SKM-1 treated with dmso at 0.1 percent for 144 hours (cell line): ENCODE measurements at regions not wholly inside any gene's neighbourhood (a gene's known extent, or its start where the extent isn't known, plus 50 kb on each side); places are given as distances from the start of the nearest gene placed in this dataset.

Experiments
- DNase-seq: peaks from one replicate; lab custom pipeline; 2025; ENCODE audit not compliant: unreplicated experiment; lab: John Stamatoyannopoulos, UW

DNA sequence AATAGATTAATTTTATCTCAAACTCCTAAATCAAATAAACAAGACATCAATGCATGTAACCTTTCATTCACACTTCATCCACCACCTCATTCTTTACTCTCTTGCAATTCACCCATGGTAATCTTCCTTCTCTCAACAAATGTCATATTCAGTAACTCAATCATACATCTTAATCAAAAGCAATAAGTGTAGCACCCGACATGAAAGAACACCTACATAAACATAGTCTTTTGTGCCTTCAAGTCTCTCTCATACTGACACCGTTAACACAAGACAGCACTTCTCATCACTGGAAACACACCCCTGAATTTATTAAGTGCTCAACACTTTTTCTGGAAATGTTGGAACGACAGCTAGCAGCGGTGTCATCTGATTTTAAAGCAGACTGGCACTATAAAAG lies 225.9 kb downstream of the TTLL7 start:
- DNase-seq, result no peak

DNA sequence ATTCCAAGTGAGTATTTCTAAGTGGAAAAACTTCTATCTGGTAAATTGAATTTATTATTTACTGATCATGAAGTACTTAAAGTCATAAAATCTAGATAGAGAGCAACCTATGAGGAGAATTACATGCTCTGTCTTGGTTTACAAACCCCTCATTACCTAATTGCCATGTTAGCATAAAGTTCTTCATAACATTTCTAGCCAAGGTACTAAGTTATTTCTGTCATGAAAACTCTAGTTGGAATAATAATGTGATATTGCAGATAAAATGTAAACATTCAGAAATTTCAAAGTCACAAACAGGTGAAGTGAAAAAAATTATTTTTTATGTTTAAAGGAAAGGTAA lies 228.6 kb downstream of the TTLL7 start:
- no peak for DNase-seq

GRCh38 chr1:83769594-83770318 lies 229.2 kb downstream of the TTLL7 start:
- no peak for DNase-seq

DNA sequence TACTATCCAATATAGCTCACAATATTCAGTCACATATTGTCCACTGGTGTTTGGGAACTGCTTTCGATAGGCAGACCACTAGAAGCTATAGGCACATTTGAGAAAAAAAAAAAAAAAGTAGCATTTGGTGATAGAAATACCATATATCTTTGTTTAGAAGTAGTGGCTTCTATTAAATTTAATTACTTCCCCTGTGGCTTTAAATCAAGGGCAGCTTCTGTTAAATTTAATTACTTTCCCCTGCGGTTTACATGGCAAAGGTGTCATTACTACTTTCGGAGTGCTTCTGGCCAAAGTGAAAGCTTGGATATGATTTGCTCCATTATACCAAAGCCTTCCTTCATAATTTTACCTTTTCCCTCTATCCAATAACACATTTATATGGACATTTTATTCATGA lies 229.9 kb downstream of the TTLL7 start:
- no peak for DNase-seq

GRCh38 chr1:83766241-83766691 lies 232.7 kb downstream of the TTLL7 start:
- DNase-seq, result no peak

DNA sequence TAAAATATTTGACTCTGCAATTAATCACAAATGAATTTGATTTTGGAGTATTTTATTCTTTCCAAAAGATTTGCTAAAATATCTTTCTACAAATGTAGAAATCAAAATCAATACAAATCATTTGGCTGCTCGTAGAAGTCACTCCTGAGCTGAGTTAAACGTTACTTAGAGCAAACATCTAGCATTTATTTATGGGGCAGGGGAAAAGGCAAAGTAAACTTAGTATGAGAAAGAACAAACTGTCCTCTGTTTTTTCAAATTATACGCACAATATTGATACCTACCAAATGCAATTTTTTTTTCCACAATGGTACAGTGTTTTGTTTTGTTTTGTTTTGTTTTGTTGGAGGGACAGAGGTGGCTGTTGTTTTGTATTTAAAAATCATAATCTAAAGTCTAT lies 233.8 kb downstream of the TTLL7 start:
- no peak for DNase-seq

DNA sequence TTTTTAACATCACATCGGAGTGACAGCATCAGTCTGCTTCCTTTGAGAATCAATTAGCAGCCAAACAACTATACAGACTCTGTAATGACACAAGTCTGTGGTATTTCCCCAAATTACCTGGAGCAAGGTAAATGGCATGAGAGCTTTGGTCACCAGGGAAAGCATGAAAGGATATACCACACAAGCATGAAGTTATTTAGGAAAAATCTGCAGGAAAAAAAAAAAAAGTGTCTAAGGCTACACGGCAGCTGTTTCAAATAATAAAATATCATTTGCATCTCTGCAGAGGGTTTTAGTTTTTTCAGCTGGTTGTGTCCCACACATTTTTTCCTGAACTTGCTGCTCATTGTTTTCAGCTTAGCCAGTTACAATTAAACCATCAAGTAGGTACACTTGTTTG lies 234.7 kb downstream of the TTLL7 start:
- no peak for DNase-seq

GRCh38 chr1:83763361-83764095 lies 235.4 kb downstream of the TTLL7 start:
- no peak for DNase-seq

DNA sequence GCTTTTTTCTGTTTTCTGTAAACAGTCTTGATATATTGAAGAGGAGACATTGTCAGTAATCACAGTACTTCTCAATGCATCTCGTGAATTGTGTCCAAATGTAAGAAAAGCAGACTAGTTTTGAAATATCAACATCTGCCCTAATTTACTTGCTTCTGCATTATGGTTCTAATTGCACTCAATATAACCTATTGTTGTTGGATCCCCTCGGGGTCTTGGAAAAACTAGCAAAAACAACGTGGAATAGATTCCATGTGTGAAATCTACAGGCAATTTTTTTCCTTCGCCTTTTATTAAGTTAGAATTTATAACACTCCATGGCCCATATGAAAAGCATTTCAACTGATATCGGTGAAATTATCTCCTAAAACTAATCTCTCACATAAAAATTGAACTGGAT lies 236.5 kb downstream of the TTLL7 start:
- no peak for DNase-seq

DNA sequence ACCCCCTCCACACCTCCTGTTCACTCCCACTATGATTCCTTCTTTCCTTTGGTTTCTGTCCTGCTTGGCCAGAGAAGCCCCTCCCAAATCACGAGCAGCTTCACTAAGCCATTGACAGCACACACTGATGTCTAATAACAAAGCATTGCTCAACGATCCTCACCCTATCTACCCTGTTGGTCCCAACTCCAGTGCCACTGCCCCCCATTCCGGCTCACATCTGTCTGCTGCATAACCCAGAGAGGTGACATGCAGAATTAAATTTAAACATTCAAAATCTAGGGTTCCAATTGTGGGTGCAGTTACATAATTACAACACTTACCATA lies 236.9 kb downstream of the TTLL7 start:
- no peak for DNase-seq

DNA sequence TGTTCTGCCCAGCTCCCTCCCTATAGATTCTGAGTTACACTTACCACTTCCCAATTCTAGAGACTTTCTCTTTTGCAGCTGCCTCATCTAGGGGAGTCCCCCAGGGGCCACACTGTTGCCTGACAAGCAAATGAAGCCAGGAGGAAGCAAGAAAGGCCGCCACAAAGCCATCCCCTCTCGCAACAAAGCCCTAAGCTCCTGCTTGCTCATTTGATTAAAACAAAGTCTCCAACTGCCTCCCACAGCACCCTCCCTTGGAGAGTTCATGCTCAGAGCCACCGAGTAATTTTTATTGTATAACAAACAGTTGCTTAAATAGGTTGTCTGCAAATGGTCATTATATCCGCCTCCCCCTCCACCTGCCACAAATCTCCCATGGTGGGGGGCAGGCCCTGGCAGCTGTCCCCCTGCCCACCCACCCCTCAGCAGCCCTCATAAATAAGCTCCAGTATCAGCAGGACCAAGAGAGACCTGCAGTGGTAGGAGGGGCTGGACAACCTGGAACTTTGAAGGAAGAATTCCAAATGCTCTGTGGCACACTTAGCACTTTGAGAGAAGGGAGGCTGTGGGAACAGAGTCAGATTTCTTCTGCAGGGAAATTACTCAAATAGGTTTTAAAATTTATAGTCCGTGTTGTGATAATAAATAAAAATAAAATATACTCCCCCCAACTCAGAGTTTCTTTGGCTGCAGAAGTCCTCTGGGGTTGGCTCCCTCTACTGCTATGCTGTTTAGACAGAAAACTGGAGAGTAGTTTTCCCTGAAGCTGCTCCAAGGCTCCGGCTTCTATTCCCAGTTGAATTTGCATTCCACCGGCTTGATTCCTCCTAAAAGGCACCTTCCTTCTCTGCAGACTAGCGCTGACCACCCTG lies 237.5 kb downstream of the TTLL7 start:
- DNase-seq, result peak; percentile 23

DNA sequence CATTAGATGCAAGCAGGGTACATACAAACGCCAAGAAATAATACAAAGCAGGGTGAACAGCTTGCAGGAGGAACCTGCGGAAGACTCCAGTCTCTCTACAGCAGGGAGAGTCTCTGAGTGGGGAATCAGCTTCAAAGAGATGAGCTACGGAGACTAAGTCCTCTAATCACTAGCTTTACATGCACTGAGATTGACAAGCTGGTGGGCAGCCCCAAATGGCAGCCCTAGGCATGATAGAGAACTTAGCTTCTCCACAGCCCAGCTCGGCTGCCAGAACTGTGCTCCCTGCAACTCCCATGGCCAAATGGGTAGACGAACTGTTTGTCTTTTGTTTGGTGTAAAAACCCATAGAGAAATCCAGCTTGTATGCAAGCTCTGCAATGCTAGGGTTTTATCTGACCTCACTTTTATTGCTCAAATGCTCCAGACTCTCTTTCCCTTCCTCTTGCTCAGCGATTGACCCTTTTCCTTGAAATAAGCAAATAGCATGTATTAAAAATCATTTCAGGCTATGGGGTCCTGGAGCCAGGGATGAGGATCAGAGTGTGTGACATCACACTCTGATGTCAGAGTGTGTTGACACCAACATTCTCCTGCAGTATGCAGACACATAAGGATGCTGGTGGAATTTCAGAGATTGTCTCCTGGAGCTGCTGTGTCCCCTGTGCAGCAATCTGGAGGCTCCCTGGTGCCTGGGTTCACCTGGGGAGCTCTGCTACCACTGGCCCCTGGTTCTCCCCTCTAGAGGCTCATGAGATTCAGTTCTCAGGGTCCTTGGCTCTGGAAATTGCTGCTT lies 238.5 kb downstream of the TTLL7 start:
- DNase-seq, result no peak

- no peak for DNase-seq
Observed at GRCh38 chr1:83756984-83757717, 241.8 kb downstream of the TTLL7 start.

- DNase-seq, result no peak
Observed at GRCh38 chr1:83751602-83752001, 247.3 kb downstream of the TTLL7 start.

GRCh38 chr1:83750201-83750600 lies 248.7 kb downstream of the TTLL7 start:
- no peak for DNase-seq

DNA sequence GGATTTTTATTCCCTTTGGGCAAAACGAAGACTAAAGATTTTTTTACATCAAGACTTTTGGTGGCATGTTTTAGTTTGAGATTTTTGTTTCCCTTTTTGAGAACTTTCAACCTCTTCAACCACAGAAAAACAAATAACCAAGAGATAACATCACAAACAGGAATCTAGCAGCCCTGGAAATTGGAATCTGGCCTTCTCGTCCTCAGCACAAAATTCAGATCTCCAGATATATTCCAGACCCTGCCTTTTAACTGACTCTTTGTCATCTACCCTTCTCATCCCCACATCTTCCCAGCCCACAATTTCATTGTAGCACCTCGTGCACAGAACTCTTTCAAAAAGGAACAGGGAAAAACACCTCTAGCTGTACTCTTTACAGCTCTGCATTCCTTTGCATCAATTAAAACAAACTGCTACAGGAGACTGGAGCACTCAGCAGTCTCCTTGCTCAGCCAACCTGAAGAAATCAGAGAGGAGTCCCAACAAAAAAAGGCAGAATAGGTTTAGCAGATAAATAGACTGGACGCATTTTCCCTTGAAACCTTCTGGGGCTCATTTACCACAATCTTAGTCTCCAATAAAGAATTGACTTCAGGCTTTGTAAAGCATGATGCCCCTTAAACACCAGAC lies 251.0 kb downstream of the TTLL7 start:
- DNase-seq, result no peak

DNA sequence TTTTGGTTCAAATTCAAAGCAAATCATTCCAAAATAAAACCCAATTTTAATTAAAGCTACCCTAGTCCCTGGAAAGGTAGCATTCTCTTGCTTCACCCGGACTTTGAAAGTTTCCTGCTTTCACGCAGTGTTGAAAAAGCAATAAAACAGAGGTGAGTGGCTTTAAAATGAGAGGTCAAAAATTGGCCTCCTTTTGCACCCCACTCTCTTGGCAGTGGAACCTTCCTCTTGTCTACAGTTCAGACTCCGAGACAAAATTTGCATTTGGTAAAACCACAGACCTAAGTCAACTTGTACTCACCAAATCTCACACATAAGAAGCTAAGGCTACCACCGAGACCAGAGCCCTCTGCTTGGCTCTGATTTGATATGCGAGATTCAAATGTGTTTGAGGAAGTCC lies 252.7 kb downstream of the TTLL7 start:
- no peak for DNase-seq

DNA sequence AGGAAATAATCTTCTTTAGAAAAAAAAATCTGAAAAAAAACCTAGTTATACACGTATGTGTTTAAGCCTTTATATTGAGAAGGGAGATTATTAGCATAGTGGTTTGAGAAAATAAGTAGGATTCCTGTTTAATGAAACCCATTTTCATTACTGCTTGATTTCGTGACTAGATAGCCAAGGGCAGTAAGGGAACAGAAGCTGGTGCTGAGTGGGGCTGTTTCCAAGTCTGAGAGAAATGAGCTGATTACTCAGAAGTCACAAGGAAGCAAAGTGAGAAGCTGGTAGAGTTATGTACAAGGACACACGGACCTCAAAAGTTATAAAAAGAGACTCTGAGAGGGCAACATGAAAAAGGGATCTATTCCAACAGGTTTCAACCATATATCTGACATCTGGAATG lies 256.5 kb downstream of the TTLL7 start:
- no peak for DNase-seq

DNA sequence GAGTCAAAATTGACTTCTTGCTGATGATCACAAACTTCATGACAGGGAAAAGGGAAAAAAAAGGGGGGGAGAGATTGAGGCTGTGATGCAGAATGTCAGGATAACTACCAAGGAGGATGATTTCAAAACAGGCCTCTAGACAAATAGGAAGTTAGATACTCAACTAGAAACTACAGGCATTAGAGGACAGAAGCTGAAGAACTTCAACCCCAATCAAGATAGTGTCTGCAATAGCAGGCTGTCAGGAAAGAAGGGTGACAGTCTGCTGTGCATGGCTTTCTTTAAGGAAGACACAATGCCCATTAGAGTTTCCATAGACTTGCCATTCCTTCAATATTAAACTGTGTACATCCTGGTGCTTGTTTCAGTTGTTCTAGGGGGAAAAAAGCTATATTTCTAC lies 257.2 kb downstream of the TTLL7 start:
- no peak for DNase-seq

GRCh38 chr1:83741348-83741747 lies 257.6 kb downstream of the TTLL7 start:
- DNase-seq, result no peak
